Fibroblast of peridontal ligament (primary cell): ENCODE measurements at regions not wholly inside any gene's neighbourhood (a gene's known extent, or its start where the extent isn't known, plus 50 kb on each side); places are given as distances from the start of the nearest gene placed in this dataset.
"Not testable (repeated sequence)": the region's sequence is repeated elsewhere in the genome, so short reads cannot be mapped to it uniquely, and the experiment has no call there.

Experiments used
- DNase-seq: peaks from one replicate; pipeline ENCODE4 v3.0.0-alpha.2; 2010; ENCODE audit errors: extremely low read depth

DNA sequence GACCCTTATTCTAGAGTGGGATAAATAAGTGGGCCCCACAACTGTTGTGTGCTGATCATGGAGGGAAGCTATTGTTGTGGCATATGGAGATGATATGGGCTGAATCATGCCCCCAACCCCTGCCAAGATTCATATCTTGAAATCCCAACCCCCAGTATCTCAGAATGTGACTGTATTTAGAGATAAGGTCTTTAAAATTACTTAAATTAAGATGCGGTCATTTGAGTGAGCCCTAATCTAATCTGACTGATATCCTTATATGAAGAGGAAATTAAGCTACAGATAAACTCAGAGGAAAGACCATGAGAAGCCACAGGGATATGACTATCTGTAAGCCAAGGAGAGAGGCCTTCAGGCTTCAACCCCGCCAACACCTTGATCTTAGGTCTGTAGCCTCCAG is 188.3 kb upstream of the RND3 start:
- no peak for DNase-seq

DNA sequence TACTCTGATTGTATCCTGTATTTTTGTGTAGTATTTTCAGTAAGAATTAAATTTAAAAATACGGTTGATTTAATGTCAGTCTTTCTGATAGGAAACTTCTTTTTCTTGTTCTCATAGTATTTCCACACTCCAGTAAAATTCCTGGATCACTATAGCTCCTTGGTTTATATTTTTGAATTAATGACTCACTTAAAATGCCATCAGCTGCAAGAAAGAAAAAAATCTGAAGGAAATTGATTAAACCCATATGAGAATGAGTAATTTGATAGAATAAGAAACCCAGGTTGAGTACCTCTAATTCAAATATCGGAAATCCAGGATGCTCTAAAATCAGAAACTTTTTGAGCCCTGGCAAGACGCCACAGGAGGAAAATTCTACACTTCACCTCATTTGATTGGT is 186.8 kb upstream of the RND3 start:
- DNase-seq: peak; percentile 86

DNA sequence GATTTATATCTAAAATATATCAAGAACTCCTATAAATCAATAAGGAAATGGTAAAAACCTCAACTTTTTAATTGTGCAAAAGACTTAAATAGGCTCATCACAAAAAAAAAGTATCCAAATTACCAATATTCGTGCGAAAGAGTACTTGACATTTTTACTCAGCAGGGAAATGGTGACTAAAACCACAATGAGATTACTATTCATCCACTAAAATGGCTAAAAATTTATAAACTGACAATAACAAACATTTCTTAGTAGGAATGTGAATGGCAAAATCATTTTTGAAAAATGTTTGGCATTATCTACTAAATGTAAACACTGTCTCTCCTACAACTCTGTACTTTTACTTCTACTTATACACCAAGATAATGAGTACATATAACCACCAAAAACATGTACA is 184.8 kb upstream of the RND3 start:
- peak; percentile 55 for DNase-seq

DNA sequence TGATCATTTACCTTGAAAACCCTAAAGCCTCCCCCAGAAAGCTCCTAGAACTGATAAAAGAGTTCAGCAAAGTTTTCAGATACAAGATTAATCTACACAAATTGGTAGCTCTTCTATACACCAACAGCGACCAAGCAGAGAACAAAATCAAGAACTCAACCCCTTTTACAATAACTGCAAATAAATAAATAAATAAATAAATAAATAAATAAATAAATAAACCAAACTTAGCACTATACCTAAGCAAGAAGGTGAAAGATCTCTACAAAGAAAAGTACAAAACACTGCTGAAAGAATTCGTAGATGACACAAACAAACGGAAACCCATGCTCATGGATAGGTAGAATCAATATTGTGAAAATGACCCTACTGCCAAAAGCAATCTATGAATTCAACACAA is 182.0 kb upstream of the RND3 start:
- no peak for DNase-seq

DNA sequence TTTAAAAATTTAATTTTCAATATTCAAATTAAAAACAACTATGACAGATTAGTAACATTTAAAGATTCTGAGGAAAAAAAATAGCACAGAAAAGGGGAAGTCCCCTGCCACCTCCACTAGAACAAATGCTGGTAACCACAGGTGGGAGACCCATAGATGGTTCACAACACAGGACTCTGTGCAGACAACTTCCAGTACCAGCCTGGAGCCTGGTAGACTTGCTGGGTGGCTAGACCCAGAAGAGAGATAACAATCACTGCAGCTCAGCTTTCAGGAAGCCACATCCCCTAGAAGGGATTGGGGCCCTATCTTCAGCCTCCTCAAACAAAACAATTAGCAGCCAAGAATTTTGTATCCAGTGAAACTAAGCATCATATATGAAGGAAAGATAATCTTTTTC is 179.6 kb upstream of the RND3 start:
- DNase-seq: not testable (repeated sequence)

DNA sequence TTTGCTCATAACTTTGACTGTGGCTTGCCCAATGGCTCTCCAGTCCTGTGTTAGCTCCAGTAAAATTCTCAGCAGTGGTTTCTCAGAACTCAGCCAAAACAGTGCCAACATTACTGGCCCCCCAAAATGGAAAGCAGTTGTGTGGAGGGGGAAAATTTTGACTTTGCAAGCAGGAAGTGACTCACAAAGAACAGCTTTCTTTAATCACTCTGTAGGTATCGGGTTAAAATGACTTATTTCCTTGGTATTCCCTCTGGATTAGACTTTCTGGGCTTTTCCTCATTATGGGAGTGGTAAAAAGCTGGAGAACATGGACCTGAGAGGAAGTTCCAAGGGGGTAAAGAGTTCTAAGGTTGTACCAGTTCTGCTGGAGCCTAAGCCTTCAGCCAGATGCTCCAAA is 175.7 kb upstream of the RND3 start:
- peak; percentile 98 for DNase-seq

DNA sequence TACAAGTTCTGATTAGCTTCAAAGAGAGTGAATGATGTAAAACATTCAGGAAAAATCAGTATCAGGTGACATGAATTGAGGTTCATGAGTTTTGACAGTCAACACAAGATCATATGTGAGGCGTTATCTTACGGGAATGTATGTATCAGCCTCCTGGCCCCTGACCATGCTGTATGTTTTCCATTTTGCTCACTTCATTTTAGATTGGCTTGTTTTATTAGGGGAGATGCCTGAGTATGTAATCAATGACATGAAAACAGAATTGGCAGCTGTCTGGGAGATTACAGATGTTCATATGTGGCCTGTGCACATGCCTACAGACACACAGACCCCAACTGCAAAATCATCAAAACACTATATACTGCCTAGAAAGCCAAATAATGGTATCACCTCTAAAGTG is 168.5 kb upstream of the RND3 start:
- DNase-seq: no peak

DNA sequence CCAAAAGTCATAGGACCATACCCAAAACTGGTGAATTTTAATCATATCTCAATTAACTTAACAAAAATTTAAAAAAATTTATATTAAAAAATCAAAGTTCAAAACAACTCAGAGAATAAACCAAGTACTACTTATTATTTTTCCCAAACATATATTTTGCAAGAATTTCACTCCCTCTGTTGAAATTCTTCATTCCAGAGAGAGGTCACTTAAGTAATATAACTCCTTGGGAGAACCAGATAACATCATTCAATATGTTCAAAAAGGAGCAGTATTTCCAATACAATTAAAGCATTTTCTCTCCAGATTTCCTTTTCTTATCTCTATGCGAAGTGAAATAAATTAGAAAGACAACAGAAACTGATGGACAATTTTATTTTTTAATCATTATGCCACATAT is 165.9 kb upstream of the RND3 start:
- DNase-seq: peak; percentile 67

DNA sequence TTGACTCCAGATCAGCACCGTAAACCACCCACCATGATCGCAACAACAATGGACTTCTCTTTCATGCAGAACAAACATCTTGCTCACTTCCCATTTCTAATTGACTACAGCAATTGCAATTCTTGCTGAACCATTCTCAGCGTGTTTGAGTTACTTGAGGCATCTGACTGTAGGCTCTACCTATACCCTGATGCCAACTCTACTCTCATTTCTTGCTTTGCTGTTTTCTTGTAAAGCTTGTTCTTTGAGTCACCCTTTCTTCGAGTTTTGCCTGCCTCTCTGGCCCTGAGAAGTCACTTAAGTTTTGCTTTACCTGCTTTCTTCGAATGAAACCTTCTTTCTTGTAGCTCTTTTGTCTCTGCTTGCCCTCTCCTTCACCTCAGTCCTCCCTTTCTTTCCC is 160.5 kb upstream of the RND3 start:
- DNase-seq: no peak

DNA sequence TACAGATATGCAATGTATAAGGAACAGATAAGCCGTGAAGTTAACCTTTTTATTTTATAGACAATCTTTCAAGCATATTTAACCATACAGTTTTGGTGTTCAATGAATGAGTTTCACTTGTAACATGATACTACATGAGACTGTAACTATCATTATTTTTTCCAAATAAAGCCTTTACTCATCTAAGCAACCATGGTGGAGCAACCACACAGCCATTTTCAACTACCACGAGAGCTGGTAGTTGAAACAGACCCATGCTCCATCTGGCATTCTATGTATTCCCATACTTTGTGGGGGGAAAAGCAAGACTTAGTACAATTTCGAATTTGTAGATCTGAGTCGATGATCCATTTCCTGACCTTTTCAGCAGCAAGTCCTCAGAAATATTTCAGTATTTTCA is 159.3 kb upstream of the RND3 start:
- peak; percentile 55 for DNase-seq

DNA sequence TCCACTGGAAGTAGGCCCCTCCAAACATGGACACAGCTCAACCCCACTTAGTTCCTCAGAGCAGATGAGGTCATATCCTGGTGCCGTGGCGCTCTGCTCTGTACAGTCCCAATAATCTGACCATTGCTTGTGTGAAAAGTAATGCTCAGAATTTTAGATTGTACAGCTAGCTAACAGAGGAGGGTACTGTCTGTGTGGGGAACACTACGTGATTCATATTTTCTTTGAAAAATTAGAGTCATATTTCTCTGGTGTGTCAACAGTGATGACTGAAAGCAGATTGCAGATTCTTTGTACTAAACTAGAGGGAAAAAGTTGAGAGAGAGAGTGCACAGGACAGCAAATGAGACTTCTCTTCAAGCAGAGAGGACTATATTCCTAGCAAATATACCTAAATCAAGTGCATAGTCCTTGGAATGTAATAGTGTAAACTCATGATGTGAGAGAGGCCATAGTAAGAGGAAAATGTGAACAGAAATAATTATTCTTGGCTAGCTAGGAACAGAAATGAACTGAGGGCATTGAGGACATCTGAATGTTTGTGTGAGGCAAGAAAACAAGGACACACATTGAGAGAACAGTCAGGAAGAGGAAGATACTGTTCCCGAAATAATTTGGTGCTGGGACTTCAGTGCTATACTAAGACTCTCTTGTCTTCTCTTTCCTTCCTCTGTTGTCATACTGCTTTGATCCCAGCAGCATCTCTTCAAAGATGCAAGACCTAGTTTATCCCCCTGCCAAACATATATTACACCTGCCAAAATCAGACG is 157.0 kb upstream of the RND3 start:
- DNase-seq: peak; percentile 89

DNA sequence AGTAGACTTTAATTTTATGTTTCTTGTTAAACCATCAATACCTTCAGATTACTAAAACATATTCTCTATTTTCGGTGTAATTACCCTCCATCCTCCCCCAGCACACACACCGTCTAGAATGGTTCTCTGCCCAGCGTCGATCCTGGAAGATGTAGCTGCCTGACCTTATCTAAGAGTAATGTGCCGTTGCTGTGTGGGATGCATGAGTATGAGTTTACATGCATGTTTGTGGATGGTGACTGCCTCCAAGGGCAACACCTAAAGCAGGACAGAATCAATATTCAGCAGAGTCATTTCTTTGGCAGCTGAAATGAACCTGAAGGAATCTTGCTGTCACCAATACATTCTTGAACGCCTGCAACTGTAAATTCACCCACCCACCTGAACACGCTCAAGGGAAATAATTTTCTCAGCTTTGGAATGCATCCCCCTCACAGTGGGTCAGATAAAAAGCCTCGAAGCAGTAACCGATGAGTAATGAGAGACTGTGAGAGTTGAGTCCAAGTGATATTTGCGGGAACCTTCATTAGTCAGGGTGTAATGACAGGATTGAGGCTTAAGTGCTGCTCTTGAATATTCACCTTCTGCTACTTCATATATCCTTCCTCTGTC is 155.8 kb upstream of the RND3 start:
- no peak for DNase-seq

DNA sequence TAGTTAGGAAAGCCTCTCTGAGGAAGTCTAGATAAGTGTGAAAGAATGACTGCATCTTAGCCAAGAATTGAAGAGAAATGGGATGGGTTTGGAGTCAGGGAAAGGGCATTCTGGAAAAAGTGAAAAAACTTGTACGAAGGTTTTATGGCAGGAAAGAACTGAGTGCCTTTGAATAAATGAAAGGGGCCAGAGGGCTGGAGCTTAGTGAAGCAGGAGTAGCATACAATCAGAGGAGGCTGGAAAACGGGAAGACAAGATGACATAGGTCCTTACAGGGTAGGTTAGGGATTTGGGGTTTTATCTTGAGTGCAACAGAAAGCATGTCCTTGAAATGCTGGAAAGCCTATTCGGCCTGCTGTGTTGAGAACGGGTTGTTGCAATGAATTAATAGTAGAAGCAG is 152.6 kb upstream of the RND3 start:
- peak; percentile 35 for DNase-seq

DNA sequence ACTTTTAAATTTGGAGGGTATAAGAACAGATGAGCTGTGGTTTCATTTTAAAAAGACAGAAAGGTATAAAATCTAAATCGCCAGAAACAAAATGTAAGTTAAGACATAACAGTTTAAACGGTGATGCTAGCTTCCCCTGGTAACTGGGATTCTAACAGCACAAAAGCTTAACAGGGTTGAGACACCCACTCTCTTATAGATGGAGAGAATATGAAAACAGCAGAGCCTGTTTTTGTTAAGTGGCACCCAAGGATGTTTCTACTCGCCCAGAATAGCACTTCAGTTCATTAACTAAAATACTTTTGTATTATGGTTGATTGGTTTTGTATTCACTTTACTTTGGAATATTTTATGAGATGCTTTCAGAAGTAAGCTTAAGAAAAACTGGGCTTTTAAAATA is 151.9 kb upstream of the RND3 start:
- DNase-seq: no peak

DNA sequence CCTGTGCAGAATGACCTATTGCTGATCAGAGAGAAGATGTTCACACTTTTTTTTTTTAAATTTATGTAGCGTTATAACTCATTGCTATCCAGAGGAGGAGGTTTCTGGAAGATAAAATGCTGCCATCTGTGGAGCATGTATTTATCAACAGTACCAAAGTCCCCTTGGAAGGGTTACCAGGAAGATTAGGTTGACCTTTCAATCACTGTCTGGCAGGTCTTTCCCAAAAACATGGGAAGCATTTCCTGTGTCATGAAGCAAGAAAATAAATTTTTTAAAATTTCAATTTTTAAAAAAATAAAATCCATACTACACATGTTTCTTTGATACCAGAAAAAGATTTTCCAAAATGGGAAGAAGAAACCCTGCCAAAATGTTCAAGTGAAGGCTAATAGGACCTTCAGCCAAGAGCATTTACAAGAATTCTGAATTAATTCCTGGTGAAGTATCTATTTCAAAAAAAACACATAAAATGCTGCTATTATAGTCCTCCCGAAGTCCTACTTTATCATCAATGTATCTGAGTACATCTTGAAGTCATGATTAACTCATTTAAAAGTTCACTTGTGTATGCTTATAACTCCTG is 143.9 kb upstream of the RND3 start:
- DNase-seq: no peak

DNA sequence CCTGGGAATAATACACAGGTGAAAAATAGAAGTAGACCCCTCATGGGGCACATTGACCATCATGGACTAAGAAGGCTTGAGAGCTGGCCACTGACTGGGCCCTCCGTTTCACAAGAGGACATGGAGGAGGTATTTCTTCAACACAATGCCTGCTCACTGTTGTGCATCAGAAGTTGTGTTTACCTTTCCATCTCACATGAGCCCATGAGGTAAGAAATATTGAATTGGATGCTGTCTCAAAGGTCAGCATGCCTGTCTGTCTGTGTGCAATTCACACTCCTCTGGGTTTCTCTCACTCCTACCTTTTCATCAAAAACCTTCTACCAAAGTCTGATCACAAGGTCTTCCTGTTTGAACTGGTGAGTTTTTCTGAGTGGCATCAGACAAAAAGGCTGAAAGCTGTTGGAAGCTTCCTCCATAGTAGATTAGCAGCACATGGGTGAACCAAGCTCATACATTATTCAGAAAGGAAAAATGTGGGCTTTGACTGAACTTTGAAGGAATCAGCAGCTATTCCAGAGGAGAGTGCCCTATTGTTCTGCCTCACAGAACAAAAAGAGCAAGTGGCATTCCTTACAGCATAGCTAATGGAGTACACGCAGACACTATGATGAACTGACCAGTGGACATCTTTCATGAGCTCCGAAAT is 143.2 kb upstream of the RND3 start:
- peak; percentile 67 for DNase-seq

DNA sequence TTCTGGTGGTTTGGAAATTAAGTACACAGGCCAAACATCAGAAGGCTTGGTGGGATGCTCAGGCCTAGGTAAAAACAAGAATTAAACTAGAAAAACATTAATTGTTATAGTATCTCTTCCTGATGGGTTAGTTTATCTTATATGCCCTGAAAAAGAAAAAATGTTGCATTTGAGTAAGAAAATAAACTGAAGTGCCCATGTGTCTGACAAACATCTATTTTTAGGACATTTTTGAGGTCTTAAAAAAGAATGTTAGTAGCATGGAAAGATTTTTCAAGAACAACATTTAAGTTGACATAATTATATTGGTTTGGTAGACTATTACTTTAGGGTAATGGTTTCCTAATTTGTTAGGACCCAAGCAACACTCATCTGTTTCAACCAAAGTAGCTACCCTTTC is 140.1 kb upstream of the RND3 start:
- DNase-seq: peak; percentile 57

DNA sequence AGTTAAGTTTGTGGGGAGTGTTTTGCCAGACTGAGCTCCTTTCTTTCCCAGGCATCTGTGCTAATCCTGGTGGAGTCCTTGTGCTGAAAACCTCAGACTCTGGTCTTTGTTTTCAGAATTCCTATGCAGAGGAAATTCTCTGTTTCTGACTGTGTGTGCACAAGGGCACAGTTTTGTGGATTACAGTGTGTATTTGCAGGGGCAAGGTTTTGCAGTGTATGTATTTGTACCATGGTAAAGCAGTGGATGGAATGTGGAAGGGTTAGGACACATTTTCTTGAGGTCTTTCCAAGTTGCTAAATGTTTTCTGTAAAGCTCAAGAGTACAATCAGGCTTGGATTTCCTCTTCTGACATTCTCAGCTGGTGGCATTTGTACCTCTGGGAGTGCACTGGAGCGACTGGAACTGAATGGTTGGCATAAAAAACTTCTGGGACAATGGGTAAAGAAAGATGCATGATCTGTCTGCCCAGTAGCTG is 139.5 kb upstream of the RND3 start:
- DNase-seq: peak; percentile 62

DNA sequence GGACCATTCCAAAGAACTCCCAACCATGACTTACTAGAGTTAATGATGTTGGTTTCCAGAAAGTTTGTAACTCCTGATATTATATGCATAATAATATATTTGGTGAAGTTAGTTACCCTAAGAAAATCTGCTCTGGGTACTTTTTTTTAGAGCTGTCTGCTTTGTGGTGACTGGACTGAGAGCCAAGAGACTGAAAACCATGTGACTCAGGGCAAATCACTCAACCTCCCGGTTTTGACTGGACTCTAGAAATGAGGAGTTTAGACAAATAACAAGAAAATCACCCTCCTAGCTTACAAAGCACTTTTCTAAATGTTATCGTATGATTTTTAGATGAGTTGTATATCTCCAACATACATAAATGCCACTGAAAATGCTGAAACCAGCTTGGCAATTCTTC is 138.3 kb upstream of the RND3 start:
- no peak for DNase-seq

DNA sequence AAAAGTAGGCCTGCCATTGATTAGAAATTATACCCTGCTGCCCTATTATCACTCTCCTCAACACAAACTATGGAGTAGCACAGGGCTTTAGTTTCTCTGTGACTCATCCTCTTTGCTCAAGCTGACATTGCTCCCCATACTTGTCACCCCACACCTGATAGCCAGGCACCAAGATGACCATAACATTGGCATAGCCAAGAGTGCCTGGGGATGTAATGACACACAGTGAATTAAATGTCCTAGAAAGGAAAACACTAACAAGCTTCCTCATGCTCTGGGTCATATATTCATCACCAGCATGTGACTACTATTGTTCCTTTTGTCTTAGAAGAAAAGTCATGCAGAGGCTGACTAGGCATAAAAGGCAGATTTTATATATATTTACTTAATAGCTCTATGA is 137.8 kb upstream of the RND3 start:
- DNase-seq: no peak

DNA sequence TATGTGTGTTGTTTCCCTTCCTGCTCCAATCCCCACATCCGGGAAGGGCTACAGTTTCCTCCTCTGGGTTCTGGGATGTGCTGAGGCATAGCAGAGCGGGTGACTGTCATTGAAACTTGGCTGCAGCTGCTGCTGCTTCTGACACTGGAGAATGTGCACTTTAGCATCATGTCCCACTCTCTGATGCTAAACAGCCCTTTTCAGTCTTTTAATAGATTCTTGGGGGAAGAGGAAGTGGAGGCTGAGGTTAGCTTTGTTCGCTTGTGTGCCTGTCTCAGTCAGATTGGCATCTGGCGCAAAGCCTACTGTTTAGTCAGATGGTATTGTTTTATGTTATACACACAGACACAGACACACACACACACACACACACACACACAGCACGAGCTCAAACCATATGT is 136.5 kb upstream of the RND3 start:
- DNase-seq: no peak

DNA sequence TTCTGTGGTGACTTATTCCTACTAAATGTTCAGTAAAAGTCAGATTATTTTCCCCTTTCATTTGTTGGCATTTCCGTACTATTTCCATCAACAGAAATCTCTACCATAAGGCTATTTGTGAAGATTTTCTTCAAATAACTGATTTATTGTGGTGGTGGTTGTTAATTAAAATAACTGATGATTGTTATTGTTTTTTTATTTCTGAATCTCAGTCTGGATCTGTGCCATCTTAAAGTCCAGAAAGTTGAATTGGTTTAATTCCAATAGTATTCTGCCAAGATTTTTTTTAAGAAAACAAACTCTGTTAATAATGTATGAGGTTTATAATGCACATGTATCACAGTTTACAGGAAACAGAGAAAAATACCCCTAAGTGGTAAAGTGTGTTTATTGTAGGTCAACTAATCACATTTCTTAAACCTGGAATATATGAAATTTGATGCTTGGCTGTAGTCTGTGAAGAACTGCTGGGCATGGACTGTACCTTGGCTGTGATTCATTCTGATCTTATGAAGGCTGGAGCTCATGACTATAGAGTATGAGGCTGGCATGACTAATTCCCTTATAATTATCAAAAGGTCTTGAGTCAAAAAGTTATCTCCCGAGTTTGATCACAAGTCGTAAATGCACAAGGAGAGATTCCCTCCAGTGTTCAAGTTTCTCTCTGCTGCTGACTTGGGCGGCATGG is 134.2 kb upstream of the RND3 start:
- peak; percentile 88 for DNase-seq
